ENCODE measurements at regions not wholly inside any gene's neighbourhood (a gene's known extent, or its start where the extent isn't known, plus 50 kb on each side); places are given as distances from the start of the nearest gene placed in this dataset.
"Not testable (repeated sequence)": the region's sequence is repeated elsewhere in the genome, so short reads cannot be mapped to it uniquely, and the experiment has no call there.

DNA sequence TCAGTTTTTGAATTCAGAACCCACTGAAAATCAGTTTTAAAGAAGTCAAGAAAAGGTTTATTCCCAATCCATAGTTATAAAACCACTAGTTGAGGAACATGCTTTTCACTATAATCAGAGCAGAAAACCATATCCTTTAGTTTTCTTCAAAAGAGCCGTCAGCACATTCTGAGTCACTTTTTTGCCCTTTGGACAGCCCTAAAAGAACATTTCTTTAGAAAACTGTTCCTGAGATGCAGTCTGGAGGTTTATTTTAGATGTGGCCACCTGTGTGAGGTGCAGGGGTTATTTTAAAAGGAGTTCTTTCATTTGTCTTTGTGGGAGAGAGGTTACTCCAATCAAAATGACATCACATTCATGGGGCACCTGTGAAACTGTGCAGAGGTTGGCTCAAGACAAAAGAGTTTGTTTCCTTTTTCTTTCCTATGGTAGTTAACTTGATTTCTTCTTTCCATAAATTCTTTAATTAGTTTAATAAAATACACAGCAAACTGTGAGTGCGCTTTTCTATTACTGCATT is 221.6 kb upstream of the RPS23 start:
- Mint-ChIP-seq H3K27me3 (peaks cover 6% of the 10 kb centered on the region), H3K4me1 (no peaks in the 10 kb centered on the region), H3K4me3 (no peak overlapping the region), H3K9me3 (no peaks in the 10 kb centered on the region), H3K27ac (no peak overlapping the region)
- ATAC-seq (no peak), DNase-seq (no peak)

DNA sequence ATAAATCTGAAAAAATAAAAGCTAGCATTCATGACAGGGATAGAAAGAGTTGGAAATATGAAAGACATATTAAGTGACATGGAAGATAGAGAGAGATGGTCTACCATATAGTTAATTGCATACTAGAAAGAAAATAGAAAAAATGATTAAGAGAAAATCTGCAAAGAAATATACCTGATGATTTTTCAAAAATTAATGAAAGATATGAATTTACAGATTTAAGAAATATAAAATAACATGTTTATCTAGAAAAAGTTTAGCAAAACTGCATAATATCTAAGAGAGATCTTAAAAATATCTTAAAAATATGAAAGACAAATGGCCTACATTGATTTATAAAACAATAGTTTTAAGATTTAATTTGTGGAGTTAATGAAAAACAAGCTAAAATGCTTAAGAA is 219.1 kb upstream of the RPS23 start:
- no peak for ATAC-seq
- H3K27me3 Mint-ChIP-seq = peaks cover 6% of the 10 kb centered on the region
- H3K4me3 Mint-ChIP-seq = no peak overlapping the region

DNA sequence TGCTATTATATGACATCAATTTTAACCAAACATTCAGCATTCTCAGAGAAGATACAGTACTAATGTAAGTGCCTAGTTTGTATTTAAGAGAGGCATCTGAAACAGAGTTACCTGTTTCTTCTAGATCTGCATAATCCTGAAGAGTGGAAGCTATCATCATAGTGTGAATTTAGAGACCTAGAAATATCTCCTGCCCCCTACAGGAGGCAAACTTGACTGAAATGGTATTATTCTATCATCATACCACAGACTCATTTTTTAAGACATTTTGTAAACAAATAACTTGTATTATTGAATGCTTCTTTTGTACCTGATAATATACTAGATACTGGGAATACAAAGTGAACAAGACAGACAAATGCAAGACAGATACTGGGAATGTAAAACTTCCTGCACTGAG is 216.8 kb upstream of the RPS23 start:
- H3K4me1 Mint-ChIP-seq = no peaks in the 10 kb centered on the region
- no peak overlapping the region for H3K4me3 Mint-ChIP-seq
- H3K27me3 Mint-ChIP-seq = no peaks in the 10 kb centered on the region
- no peak for ATAC-seq
- DNase-seq = no peak
- H3K27ac Mint-ChIP-seq = no peak overlapping the region
- no peaks in the 10 kb centered on the region for H3K9me3 Mint-ChIP-seq

More for the DNA sequence above, 219.1 kb upstream of the RPS23 start:
- Mint-ChIP-seq H3K27ac (no peak overlapping the region), H3K9me3 (no peaks in the 10 kb centered on the region), H3K4me1 (no peaks in the 10 kb centered on the region)
- no peak for DNase-seq

DNA sequence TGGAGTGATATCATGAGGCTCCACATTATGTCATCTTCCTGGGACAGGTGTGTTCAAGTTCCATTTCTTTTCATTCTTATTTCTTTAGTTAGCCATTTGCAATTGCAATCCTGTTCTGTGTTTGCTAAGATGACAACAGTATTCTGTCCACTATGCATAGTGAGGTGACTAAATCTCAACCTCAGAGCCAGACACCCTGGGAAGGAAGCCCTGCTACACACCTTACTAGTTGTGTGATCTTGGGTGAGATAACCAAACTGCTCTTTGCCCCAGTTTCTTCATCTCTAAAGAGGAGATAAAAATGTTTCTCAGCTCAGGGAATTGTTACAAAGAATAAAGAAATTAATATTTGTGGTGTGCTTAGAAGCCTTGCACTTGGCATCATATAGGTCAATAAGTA is 215.1 kb upstream of the RPS23 start:
- peak overlapping the region in 1 of 2 donors; percentile 41 for H3K27ac Mint-ChIP-seq
- ATAC-seq = no peak
- no peaks in the 10 kb centered on the region for H3K27me3 Mint-ChIP-seq
- DNase-seq = no peak
- no peaks in the 10 kb centered on the region for H3K4me1 Mint-ChIP-seq
- H3K9me3 Mint-ChIP-seq = no peaks in the 10 kb centered on the region
- H3K4me3 Mint-ChIP-seq = no peak overlapping the region

DNA sequence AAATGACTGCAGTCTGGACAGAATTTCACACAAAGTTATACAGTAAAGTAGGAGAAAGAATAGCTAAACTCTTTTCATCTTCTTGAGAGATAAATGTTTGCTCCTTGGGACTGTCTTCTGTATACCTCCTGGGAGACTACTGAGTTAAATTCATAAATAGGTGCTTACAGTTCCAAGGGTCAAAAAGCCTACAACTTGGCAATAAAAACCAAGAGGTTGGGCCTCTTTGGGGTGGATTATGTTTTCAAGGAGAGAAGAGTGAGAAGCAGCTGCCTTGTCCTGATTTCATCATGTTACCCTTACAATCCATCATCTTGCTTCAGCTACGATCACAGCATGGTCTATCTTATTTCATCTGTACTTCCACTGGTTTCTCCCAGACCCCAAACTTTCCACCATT is 213.2 kb upstream of the RPS23 start:
- H3K4me3 Mint-ChIP-seq = no peak overlapping the region
- H3K27me3 Mint-ChIP-seq = no peaks in the 10 kb centered on the region
- H3K9me3 Mint-ChIP-seq = no peaks in the 10 kb centered on the region
- ATAC-seq (no peak), DNase-seq (no peak)
- no peak overlapping the region for H3K27ac Mint-ChIP-seq
- H3K4me1 Mint-ChIP-seq = no peaks in the 10 kb centered on the region

DNA sequence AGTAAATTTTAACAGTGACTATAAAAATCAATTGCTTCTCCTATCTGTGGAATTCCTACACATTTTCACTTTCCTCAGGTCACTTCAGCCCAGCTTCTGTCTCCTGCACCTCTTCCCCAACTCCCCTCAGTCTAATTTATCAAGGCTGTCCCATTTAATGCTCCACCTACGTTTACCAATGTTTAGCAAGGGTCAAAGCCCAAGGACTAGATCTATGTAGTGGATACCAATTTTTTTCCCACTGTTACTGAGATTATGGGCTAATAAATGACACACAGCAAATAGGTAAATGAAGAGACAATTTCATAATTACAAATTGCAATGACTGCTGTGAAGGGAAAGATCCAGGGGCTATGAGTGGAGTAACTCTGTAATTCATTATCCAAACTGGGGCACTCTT is 211.5 kb upstream of the RPS23 start:
- DNase-seq = no peak
- Mint-ChIP-seq H3K27ac (no peak overlapping the region), H3K4me1 (no peaks in the 10 kb centered on the region), H3K4me3 (no peak overlapping the region), H3K9me3 (no peaks in the 10 kb centered on the region), H3K27me3 (no peaks in the 10 kb centered on the region)
- no peak for ATAC-seq

DNA sequence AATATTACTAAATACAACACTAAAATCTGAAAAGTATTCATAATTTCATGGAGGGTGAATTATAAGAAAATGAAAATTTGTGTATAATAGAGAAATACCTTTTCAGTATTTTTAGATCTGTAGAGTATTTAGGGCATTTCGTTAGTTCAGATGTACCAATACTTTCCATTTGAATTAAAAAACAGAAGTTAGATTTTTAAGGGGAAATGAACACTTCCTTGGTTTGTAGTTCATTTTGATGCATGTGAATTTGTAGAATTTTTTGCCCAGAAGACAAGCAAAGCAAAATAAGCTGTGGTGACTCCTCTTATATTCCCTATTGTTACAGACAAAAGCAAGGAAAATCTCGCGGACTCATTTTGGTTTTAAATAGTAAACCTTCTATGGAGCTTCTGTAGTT is 209.0 kb upstream of the RPS23 start:
- peaks cover 6% of the 10 kb centered on the region for H3K27me3 Mint-ChIP-seq
- H3K9me3 Mint-ChIP-seq = no peaks in the 10 kb centered on the region
- ATAC-seq (no peak), DNase-seq (no peak)
- no peak overlapping the region for H3K27ac Mint-ChIP-seq
- H3K4me3 Mint-ChIP-seq = no peak overlapping the region
- H3K4me1 Mint-ChIP-seq = no peaks in the 10 kb centered on the region

DNA sequence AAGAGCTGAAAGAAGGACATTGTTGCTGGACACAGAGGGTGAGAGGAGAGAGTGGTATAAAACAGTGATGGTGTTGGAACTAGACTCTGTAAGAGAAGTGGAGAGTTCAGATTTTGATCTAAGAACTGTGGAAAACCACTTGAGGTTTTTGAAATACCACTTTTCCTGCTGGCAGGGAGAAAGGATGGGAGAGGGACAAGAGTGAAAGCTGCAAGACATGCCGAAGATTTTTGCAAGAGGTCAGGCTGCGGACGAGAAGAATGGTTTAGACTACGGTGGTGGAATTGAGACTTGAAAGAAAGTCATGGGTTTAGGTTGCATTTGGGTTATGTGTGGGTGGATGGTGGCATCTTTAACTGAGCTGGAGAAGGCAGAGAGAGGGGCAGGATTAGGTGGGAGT is 202.2 kb upstream of the RPS23 start:
- ATAC-seq (no peak), DNase-seq (no peak)
- no peaks in the 10 kb centered on the region for H3K4me1 Mint-ChIP-seq
- H3K9me3 Mint-ChIP-seq = no peaks in the 10 kb centered on the region
- no peak overlapping the region for H3K4me3 Mint-ChIP-seq
- peaks cover 25% of the 10 kb centered on the region for H3K27me3 Mint-ChIP-seq
- no peak overlapping the region for H3K27ac Mint-ChIP-seq

DNA sequence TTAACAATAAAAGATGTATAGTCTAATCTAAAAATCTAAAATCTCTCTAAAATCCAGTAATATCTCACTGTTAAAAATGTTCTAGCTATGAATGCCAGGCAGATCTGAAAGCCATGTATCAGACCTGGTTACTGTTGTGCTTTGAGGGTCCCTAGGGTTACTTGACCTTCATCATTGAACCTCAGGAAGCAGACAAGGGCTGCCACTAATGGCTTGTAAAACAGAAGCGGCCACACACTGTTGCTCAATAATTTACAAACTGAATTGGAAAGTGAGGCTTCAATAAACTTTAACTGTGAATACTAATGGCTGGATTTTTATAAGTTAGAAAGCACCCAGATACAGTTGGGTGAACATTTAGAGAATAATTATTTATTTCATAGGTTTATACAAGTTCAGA is 198.0 kb upstream of the RPS23 start:
- Mint-ChIP-seq H3K9me3 (no peaks in the 10 kb centered on the region), H3K4me3 (no peak overlapping the region), H3K27ac (no peak overlapping the region), H3K4me1 (no peaks in the 10 kb centered on the region), H3K27me3 (peaks cover 19% of the 10 kb centered on the region)
- DNase-seq (no peak), ATAC-seq (no peak)

DNA sequence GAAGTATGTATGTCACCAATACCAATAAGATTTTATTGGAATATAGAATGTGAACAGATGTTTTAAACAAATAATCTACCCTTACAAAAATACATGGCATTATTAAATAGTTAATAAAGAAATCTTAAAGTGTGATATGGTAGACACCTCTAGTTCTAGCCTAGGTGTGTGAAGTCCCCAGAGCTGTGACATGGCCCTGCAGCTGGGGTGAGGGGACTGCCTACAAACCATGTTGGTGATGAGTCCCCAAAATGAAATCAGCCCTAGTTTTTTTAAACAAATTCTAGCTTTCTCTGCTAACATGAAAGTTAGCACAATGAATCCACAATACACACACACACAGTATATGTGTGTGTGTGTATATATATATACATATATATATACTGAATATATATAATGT is 195.1 kb upstream of the RPS23 start:
- Mint-ChIP-seq H3K9me3 (no peaks in the 10 kb centered on the region), H3K27ac (no peak overlapping the region), H3K27me3 (peaks cover 8% of the 10 kb centered on the region), H3K4me1 (no peaks in the 10 kb centered on the region), H3K4me3 (no peak overlapping the region)
- ATAC-seq (no peak), DNase-seq (no peak)

DNA sequence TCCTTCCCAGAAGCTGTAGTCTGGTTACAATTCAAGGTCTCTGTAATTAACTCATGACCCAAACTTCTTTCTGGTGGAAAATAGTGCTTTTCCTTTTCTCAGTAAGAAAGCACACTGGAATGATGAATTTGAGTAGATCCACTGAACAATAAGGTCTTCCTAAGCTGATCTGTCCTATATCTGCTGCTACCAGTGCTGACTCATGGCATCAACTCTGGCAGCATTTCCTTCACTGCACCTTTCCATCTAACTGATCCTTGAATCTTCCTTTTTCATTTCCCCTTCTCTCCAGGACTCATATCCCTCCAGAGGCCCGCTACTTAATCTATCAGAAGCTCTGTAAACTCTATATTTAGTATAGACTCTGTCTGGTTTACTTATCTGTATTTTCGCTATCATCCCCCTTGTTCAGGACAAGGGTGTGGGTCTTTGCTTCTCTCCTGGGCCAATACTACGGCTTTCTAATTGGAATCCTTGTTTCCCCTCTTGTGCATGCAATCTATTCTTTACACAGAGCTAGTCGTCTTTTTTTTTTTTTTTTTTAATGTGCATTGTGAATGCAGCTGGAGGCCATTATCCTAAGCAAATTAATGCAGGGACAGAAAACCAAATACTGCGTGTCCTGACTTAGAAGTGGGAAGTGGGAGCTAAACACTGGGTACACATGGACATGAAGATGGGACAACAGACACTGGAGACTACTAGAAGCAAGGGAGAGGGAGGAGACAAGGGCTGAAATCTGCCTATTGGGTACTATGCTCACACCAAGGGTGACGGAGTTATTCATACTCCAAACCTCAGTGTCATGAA is 192.2 kb upstream of the RPS23 start:
- Mint-ChIP-seq H3K9me3 (no peaks in the 10 kb centered on the region), H3K27me3 (no peaks in the 10 kb centered on the region), H3K4me1 (no peaks in the 10 kb centered on the region), H3K27ac (no peak overlapping the region), H3K4me3 (no peak overlapping the region)
- no peak for DNase-seq
- ATAC-seq = no peak

DNA sequence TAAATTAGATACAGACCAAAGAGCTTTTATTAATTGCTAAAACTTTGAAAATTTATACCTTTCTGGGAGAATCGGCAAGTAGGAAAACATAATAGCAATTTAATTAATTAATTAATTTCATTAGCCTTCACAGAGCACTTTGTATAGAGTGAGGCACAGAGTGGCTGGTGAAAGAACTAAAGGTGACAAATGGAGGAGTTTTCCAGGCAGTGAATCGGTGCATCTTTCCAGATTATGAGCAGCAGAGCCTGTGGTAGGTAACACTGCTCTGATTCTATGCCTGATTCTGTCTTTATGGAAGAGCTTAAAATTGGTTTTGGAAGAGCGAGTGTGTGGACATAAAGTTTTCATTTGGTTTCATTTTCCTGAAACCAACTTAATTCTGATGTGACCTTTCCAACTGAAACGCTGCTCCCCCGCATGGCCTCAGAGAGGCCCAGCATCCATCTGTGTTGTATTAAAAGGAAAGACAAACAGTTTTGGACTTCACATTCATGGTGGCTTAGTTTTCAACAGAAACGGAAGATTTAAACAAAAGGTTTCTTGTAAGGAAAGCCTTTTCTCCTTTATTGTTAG is 188.9 kb upstream of the RPS23 start:
- no peaks in the 10 kb centered on the region for H3K4me1 Mint-ChIP-seq
- H3K9me3 Mint-ChIP-seq = peaks cover 0 to 6% of the 10 kb centered on the region in 2 donors
- ATAC-seq (no peak), DNase-seq (no peak)
- H3K27ac Mint-ChIP-seq = no peak overlapping the region
- H3K27me3 Mint-ChIP-seq = peaks cover under 1% of the 10 kb centered on the region
- no peak overlapping the region for H3K4me3 Mint-ChIP-seq

DNA sequence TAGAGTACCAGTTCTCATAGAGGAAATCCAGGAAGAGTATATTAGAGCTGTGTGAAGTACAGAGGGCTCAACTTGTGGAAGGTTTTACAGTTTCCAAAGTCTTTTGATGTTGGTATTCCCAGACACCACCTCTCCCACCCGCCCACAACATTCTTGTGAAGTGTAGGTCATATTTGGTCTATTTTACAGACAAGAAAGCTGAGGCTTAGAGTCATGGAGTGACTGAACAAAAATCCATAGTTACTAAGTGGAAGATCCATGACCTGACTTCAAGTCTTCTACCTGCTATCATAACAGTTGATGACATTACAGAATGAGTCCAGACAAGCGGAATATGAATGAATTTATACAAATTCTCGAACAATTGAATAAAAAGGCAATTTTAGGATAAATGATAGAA is 187.1 kb upstream of the RPS23 start:
- DNase-seq = no peak
- H3K4me1 Mint-ChIP-seq = no peaks in the 10 kb centered on the region
- ATAC-seq = no peak
- H3K4me3 Mint-ChIP-seq = no peak overlapping the region
- H3K27ac Mint-ChIP-seq = no peak overlapping the region
- H3K27me3 Mint-ChIP-seq = peaks cover 10% of the 10 kb centered on the region
- peaks cover 6 to 13% of the 10 kb centered on the region in 2 donors for H3K9me3 Mint-ChIP-seq

DNA sequence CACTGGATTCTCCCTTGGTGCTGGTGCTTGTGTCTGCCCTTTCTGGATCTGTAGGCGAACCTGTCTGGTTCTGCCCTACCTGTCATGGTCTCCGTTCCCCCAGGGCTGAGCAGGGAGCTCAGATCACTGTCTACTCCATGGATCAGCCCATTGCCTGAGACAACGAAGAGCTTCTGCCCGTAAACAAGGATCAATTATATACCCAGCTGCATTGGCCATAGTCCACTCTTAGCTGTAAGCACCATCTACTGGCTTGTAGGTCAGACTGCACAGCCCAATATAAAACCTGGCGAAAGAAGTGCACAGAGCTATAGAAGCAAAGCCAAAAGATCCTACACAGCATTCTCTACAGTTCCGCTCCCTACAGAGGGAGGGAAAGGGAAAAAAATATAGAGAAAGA is 181.5 kb upstream of the RPS23 start:
- Mint-ChIP-seq H3K27me3 (peaks cover 18% of the 10 kb centered on the region), H3K9me3 (peaks cover 13 to 22% of the 10 kb centered on the region in 2 donors), H3K27ac (peak overlapping the region in 1 of 2 donors; percentile 27), H3K4me3 (no peak overlapping the region), H3K4me1 (no peaks in the 10 kb centered on the region)
- no peak for ATAC-seq
- DNase-seq = no peak

DNA sequence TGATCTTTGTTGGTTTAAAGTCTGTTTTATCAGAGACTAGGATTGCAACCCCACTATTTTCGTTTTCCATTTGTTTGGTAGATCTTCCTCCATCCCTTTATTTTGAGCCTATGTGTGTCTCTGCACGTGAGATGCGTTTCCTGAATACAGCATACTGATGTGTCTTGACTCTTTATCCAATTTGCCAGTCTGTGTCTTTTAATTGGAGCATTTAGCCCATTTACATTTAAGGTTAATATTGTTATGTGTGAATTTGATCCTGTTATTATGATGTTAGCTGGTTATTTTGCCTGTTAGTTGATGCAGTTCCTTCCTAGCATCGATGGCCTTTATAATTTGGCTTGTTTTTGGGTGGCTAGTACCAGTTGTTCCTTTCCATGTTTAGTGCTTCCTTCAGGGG is 177.2 kb upstream of the RPS23 start:
- not testable (repeated sequence) for H3K4me3 Mint-ChIP-seq, H3K27me3 Mint-ChIP-seq, DNase-seq, ATAC-seq, H3K4me1 Mint-ChIP-seq, H3K27ac Mint-ChIP-seq
- H3K9me3 Mint-ChIP-seq = peaks cover 0 to 30% of the 10 kb centered on the region in 2 donors

DNA sequence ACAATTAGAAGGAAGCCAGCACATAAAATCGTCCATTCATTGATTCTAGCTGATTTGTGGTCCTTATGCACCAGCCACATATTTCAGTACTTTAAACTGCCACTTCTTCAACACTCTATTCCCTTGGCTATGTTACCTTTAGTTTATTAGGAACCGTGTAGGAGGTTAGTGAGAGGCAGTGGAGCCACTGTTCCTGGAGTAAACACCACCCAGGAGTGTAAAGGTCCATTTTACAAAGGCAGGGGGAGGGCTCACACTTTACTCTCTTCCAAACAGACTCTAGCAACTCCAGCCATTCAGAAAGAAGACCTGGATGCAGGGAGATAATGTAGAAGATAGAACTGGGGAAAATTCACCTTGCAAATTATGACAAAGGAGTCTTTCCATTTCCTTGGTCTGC is 170.2 kb upstream of the RPS23 start:
- no peaks in the 10 kb centered on the region for H3K4me1 Mint-ChIP-seq
- no peak overlapping the region for H3K27ac Mint-ChIP-seq
- H3K4me3 Mint-ChIP-seq = no peak overlapping the region
- no peak for DNase-seq
- no peaks in the 10 kb centered on the region for H3K27me3 Mint-ChIP-seq
- H3K9me3 Mint-ChIP-seq = peaks cover 0 to 13% of the 10 kb centered on the region in 2 donors
- ATAC-seq = no peak

Measured in stimulated activated naive CD8-positive, alpha-beta T cell treated with anti-CD3 and anti-CD28 coated beads, Interleukin-15, amount 100 ng/mL, for 72 hours (primary cell).